ENCODE measurements at regions not wholly inside any gene's neighbourhood (a gene's known extent, or its start where the extent isn't known, plus 50 kb on each side); places are given as distances from the start of the nearest gene placed in this dataset.

DNA sequence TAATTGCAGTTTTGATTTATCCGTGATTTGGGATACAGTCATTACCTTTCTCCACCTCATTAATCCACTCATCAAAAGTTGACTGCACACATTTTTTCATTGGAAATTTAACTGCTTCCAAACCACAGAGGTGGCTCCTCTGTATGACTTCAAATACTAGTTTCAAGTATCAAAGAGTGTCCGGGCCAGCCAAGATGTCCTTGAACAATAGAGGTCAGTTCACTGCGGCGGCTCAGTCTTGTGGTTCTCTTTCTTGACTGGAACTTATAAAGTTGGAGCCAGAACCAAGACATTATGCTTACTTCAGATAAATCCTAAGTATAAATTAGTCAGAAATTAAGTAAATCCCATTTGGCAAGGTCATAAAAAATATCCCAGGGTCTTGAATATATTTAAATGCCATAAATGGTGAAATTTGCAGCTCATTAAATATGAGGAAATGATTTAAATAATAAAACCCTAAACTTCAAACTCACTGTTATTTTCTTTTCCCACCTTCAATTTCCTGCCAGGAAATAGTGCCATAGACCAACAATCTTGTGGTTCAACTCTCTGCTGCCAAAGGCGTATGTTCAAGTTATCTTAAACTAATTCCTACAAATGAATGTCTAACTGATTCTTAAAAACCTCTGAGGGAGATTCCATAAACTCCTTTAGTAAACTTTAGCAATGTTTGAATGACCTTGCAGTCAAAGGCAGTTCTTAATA, 360.8 kb downstream of the AEBP2 start:
- TF ChIP-seq, protein P1, sequence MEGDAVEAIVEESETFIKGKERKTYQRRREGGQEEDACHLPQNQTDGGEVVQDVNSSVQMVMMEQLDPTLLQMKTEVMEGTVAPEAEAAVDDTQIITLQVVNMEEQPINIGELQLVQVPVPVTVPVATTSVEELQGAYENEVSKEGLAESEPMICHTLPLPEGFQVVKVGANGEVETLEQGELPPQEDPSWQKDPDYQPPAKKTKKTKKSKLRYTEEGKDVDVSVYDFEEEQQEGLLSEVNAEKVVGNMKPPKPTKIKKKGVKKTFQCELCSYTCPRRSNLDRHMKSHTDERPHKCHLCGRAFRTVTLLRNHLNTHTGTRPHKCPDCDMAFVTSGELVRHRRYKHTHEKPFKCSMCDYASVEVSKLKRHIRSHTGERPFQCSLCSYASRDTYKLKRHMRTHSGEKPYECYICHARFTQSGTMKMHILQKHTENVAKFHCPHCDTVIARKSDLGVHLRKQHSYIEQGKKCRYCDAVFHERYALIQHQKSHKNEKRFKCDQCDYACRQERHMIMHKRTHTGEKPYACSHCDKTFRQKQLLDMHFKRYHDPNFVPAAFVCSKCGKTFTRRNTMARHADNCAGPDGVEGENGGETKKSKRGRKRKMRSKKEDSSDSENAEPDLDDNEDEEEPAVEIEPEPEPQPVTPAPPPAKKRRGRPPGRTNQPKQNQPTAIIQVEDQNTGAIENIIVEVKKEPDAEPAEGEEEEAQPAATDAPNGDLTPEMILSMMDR (conservative IDR thresholded peaks at IDR 0.05 in 1 of 2, IDR thresholded peaks at IDR 0.05 in 1 of 2; ENCODE audit: extremely low read depth in 1 of 2, insufficient read depth in 1 of 2, low read depth in 1 of 2, low read length in 2 of 2), result no peak
- TF ChIP-seq EZH2 (IDR thresholded peaks at IDR 0.05; ENCODE audit: borderline replicate concordance, low read length), result no peak

Measured in mammary epithelial cell (primary cell).